Kidney (tissue), 13 donors: ENCODE measurements at regions not wholly inside any gene's neighbourhood (a gene's known extent, or its start where the extent isn't known, plus 50 kb on each side); places are given as distances from the start of the nearest gene placed in this dataset.
A peak's percentile ranks its signal among the peaks of the same experiment; 100 is the strongest.

Source experiments
- DNase-seq, 5 donors: peaks; one replicate each; pipeline ENCODE4 v3.0.0-alpha.2; 2013 to 2020
- FAIRE-seq: peaks from 2 replicates; lab custom pipeline; 2012; peaks lifted over from hg19 to GRCh38; lab: Jason Lieb, UNC
- H3K27ac ChIP-seq, 2 donors: one replicate each; pipeline ENCODE4 v1.7.0; 2013; ENCODE audit warnings: low read depth in 2 of 2, low read length in 2 of 2, inconsistent platforms in 1 of 2
- H3K27me3 ChIP-seq: one replicate; pipeline ENCODE4 v1.7.1; 2013; ENCODE audit warnings: low read length, inconsistent platforms; ENCODE audit not compliant: control insufficient read depth, insufficient read depth
- H3K36me3 ChIP-seq, 3 donors: one replicate each; pipeline versions ENCODE4 v1.7.0 to v1.7.1; 2013; ENCODE audit warnings: low read length in 3 of 3, control low read depth in 1 of 3, inconsistent platforms in 1 of 3; ENCODE audit not compliant: insufficient read depth in 3 of 3, control insufficient read depth in 2 of 3
- H3K4me1 ChIP-seq, 3 donors: one replicate each; pipeline versions ENCODE4 v1.7.0 to v1.7.1; 2013; ENCODE audit warnings: low read length in 3 of 3, inconsistent platforms in 1 of 3, low read depth in 1 of 3; ENCODE audit not compliant: control insufficient read depth in 2 of 3, insufficient read depth in 2 of 3
- H3K4me3 ChIP-seq, 3 donors: one replicate each; pipeline versions ENCODE4 v1.7.0 to v1.8.1; 2013; ENCODE audit warnings: low read length in 3 of 3, control low read depth in 1 of 3, inconsistent platforms in 1 of 3
- H3K9ac ChIP-seq, 3 donors: one replicate each; pipeline versions ENCODE4 v1.7.0 to v1.7.1; 2013; ENCODE audit warnings: low read length in 3 of 3, control low read depth in 1 of 3, inconsistent platforms in 1 of 3
- H3K9me3 ChIP-seq, 3 donors: one replicate each; pipeline versions ENCODE4 v1.7.0 to v1.7.1; 2013; ENCODE audit warnings: low read length in 3 of 3, control low read depth in 1 of 3, inconsistent platforms in 1 of 3; ENCODE audit not compliant: control insufficient read depth in 2 of 3, insufficient read depth in 1 of 3
- intact Hi-C: fragments of 100-400 bp; cut with DNase I; formaldehyde crosslinking; loops from one replicate; pipeline ENCODE4 v1.11.1; 2022
- TF ChIP-seq, protein P1 (sequence below): IDR thresholded peaks from 3 replicates; pipeline ENCODE4 v1.5.1; 2012; ENCODE audit warnings: mild to moderate bottlenecking, moderate library complexity, borderline replicate concordance; ENCODE audit not compliant: insufficient read depth; ENCODE audit errors: extremely low read depth
- donor health status: control.
- donor health status: control.
- donor health status: control.
- donor health status: control.
- donor health status: control.
- donor health status: DM: yes; HTN: yes; CAD: no.
- donor health status: Normal renal cell carcinoma (clear cell type).

GRCh38 chr6:91087908-91088307 lies 501.0 kb upstream of the MAP3K7 start:
- H3K9ac ChIP-seq: no peak overlapping the region
- no peaks in the 10 kb centered on the region for H3K9me3 ChIP-seq
- no peaks in the 10 kb centered on the region for H3K36me3 ChIP-seq
- no peak overlapping the region for H3K4me3 ChIP-seq
- DNase-seq: peak in 2 of 5 donors; percentile 51 to 76
- intact Hi-C loops: no loop called here
- TF ChIP-seq, protein P1, sequence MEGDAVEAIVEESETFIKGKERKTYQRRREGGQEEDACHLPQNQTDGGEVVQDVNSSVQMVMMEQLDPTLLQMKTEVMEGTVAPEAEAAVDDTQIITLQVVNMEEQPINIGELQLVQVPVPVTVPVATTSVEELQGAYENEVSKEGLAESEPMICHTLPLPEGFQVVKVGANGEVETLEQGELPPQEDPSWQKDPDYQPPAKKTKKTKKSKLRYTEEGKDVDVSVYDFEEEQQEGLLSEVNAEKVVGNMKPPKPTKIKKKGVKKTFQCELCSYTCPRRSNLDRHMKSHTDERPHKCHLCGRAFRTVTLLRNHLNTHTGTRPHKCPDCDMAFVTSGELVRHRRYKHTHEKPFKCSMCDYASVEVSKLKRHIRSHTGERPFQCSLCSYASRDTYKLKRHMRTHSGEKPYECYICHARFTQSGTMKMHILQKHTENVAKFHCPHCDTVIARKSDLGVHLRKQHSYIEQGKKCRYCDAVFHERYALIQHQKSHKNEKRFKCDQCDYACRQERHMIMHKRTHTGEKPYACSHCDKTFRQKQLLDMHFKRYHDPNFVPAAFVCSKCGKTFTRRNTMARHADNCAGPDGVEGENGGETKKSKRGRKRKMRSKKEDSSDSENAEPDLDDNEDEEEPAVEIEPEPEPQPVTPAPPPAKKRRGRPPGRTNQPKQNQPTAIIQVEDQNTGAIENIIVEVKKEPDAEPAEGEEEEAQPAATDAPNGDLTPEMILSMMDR: no peak
- H3K4me1 ChIP-seq: no peaks in the 10 kb centered on the region
- H3K27me3 ChIP-seq: no peaks in the 10 kb centered on the region
- no peak for FAIRE-seq
- H3K27ac ChIP-seq: no peak overlapping the region

GRCh38 chr6:91083211-91083610 lies 496.3 kb upstream of the MAP3K7 start:
- Histone ChIP-seq H3K4me3 (no peak overlapping the region), H3K27ac (no peak overlapping the region), H3K9me3 (no peaks in the 10 kb centered on the region), H3K27me3 (no peaks in the 10 kb centered on the region), H3K36me3 (no peaks in the 10 kb centered on the region), H3K9ac (no peak overlapping the region), H3K4me1 (no peaks in the 10 kb centered on the region)
- DNase-seq (no peak), FAIRE-seq (no peak)
- TF ChIP-seq, protein P1: no peak
- intact Hi-C loops: no loop called here

DNA sequence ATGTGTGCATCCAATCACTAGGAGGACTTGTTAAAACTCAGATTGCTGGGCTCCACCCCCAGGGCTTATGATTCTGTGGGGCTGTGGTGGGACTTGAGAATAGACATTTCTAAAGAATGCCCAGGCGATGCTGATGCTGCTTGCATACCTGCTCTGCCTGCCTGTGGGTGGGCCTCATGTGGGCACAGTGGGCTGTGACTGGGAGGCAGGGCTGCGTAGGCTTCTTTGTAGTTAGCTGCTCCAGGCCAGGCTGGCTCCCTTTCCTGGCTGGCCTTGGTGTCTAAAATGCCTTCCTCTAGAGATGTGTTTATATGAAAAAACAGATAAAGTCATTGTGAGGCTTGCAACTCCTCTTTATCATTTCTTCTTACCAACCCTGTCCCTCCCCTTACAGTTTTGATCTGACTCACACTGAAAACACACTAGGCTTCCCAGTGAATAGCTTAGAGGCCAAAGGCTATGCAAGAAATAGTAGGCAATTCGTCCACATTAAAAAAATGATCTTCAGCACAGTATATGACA lies 495.5 kb upstream of the MAP3K7 start:
- Histone ChIP-seq H3K27ac (no peak overlapping the region), H3K9ac (no peak overlapping the region), H3K9me3 (no peaks in the 10 kb centered on the region), H3K36me3 (no peaks in the 10 kb centered on the region), H3K4me3 (no peak overlapping the region), H3K27me3 (no peaks in the 10 kb centered on the region), H3K4me1 (no peaks in the 10 kb centered on the region)
- intact Hi-C loops: no loop called here
- FAIRE-seq (no peak), DNase-seq (no peak)
- TF ChIP-seq, protein P1: no peak
